ENCODE measurements at regions not wholly inside any gene's neighbourhood (a gene's known extent, or its start where the extent isn't known, plus 50 kb on each side); places are given as distances from the start of the nearest gene placed in this dataset.

- peak; percentile 68 for DNase-seq
- Histone ChIP-seq H3K4me3 (ENCODE audit: insufficient read depth, low read depth, low read length) (no peak overlapping the region), H3K36me3 (replicated peaks; ENCODE audit: control insufficient read depth, insufficient read depth, low read length) (no peaks in the 10 kb centered on the region), H3K27me3 (ENCODE audit: control insufficient read depth, insufficient read depth, low read length) (no peaks in the 10 kb centered on the region)
Observed at GRCh38 chr2:21422050-21422449, 298.3 kb downstream of the TDRD15 start.

GRCh38 chr2:21422724-21423522 lies 299.2 kb downstream of the TDRD15 start:
- no peak for DNase-seq
- Histone ChIP-seq H3K27me3 (ENCODE audit: control insufficient read depth, insufficient read depth, low read length) (no peaks in the 10 kb centered on the region), H3K4me3 (ENCODE audit: insufficient read depth, low read depth, low read length) (no peak overlapping the region), H3K36me3 (replicated peaks; ENCODE audit: control insufficient read depth, insufficient read depth, low read length) (no peaks in the 10 kb centered on the region)

GRCh38 chr2:21423854-21424253 lies 300.1 kb downstream of the TDRD15 start:
- Histone ChIP-seq H3K36me3 (replicated peaks; ENCODE audit: control insufficient read depth, insufficient read depth, low read length) (no peaks in the 10 kb centered on the region), H3K27me3 (ENCODE audit: control insufficient read depth, insufficient read depth, low read length) (no peaks in the 10 kb centered on the region), H3K4me3 (ENCODE audit: insufficient read depth, low read depth, low read length) (no peak overlapping the region)
- no peak for DNase-seq

- no peak overlapping the region for H3K4me3 ChIP-seq (ENCODE audit: insufficient read depth, low read depth, low read length)
- H3K36me3 ChIP-seq (replicated peaks; ENCODE audit: control insufficient read depth, insufficient read depth, low read length) = no peaks in the 10 kb centered on the region
- no peaks in the 10 kb centered on the region for H3K27me3 ChIP-seq (ENCODE audit: control insufficient read depth, insufficient read depth, low read length)
- DNase-seq = no peak
Observed at GRCh38 chr2:21424375-21424774, 300.6 kb downstream of the TDRD15 start.

GRCh38 chr2:21427606-21428005 lies 303.8 kb downstream of the TDRD15 start:
- DNase-seq = no peak
- Histone ChIP-seq H3K36me3 (replicated peaks; ENCODE audit: control insufficient read depth, insufficient read depth, low read length) (no peaks in the 10 kb centered on the region), H3K4me3 (ENCODE audit: insufficient read depth, low read depth, low read length) (no peak overlapping the region), H3K27me3 (ENCODE audit: control insufficient read depth, insufficient read depth, low read length) (no peaks in the 10 kb centered on the region)

GRCh38 chr2:21428754-21429153 lies 305.0 kb downstream of the TDRD15 start:
- Histone ChIP-seq H3K36me3 (replicated peaks; ENCODE audit: control insufficient read depth, insufficient read depth, low read length) (no peaks in the 10 kb centered on the region), H3K4me3 (ENCODE audit: insufficient read depth, low read depth, low read length) (no peak overlapping the region), H3K27me3 (ENCODE audit: control insufficient read depth, insufficient read depth, low read length) (no peaks in the 10 kb centered on the region)
- no peak for DNase-seq

GRCh38 chr2:21429747-21430146 lies 306.0 kb downstream of the TDRD15 start:
- H3K36me3 ChIP-seq (replicated peaks; ENCODE audit: control insufficient read depth, insufficient read depth, low read length) = no peaks in the 10 kb centered on the region
- H3K4me3 ChIP-seq (ENCODE audit: insufficient read depth, low read depth, low read length) = no peak overlapping the region
- H3K27me3 ChIP-seq (ENCODE audit: control insufficient read depth, insufficient read depth, low read length) = no peaks in the 10 kb centered on the region
- DNase-seq = no peak

- Histone ChIP-seq H3K27me3 (ENCODE audit: control insufficient read depth, insufficient read depth, low read length) (no peaks in the 10 kb centered on the region), H3K4me3 (ENCODE audit: insufficient read depth, low read depth, low read length) (no peak overlapping the region), H3K36me3 (replicated peaks; ENCODE audit: control insufficient read depth, insufficient read depth, low read length) (no peaks in the 10 kb centered on the region)
- DNase-seq = no peak
Observed at GRCh38 chr2:21431078-21431477, 307.3 kb downstream of the TDRD15 start.

- no peaks in the 10 kb centered on the region for H3K27me3 ChIP-seq (ENCODE audit: control insufficient read depth, insufficient read depth, low read length)
- no peaks in the 10 kb centered on the region for H3K36me3 ChIP-seq (replicated peaks; ENCODE audit: control insufficient read depth, insufficient read depth, low read length)
- H3K4me3 ChIP-seq (ENCODE audit: insufficient read depth, low read depth, low read length) = no peak overlapping the region
- DNase-seq = no peak
Observed at GRCh38 chr2:21438949-21439348, 315.2 kb downstream of the TDRD15 start.

GRCh38 chr2:21441442-21441841 lies 317.7 kb downstream of the TDRD15 start:
- Histone ChIP-seq H3K4me3 (ENCODE audit: insufficient read depth, low read depth, low read length) (no peak overlapping the region), H3K36me3 (replicated peaks; ENCODE audit: control insufficient read depth, insufficient read depth, low read length) (no peaks in the 10 kb centered on the region), H3K27me3 (ENCODE audit: control insufficient read depth, insufficient read depth, low read length) (no peaks in the 10 kb centered on the region)
- DNase-seq = no peak

- no peaks in the 10 kb centered on the region for H3K27me3 ChIP-seq (ENCODE audit: control insufficient read depth, insufficient read depth, low read length)
- no peaks in the 10 kb centered on the region for H3K36me3 ChIP-seq (replicated peaks; ENCODE audit: control insufficient read depth, insufficient read depth, low read length)
- H3K4me3 ChIP-seq (ENCODE audit: insufficient read depth, low read depth, low read length) = no peak overlapping the region
- no peak for DNase-seq
Observed at GRCh38 chr2:21443494-21444105, 319.8 kb downstream of the TDRD15 start.

- Histone ChIP-seq H3K27me3 (ENCODE audit: control insufficient read depth, insufficient read depth, low read length) (no peaks in the 10 kb centered on the region), H3K36me3 (replicated peaks; ENCODE audit: control insufficient read depth, insufficient read depth, low read length) (no peaks in the 10 kb centered on the region), H3K4me3 (ENCODE audit: insufficient read depth, low read depth, low read length) (no peak overlapping the region)
- DNase-seq = no peak
Observed at GRCh38 chr2:21449881-21450280, 326.1 kb downstream of the TDRD15 start.

GRCh38 chr2:21451403-21451802 lies 327.6 kb downstream of the TDRD15 start:
- DNase-seq = no peak
- H3K27me3 ChIP-seq (ENCODE audit: control insufficient read depth, insufficient read depth, low read length) = no peaks in the 10 kb centered on the region

GRCh38 chr2:21452263-21452662 lies 328.5 kb downstream of the TDRD15 start:
- no peaks in the 10 kb centered on the region for H3K27me3 ChIP-seq (ENCODE audit: control insufficient read depth, insufficient read depth, low read length)
- no peaks in the 10 kb centered on the region for H3K36me3 ChIP-seq (replicated peaks; ENCODE audit: control insufficient read depth, insufficient read depth, low read length)
- DNase-seq = no peak
- no peak overlapping the region for H3K4me3 ChIP-seq (ENCODE audit: insufficient read depth, low read depth, low read length)

More at GRCh38 chr2:21451403-21451802, 327.6 kb downstream of the TDRD15 start:
- no peak overlapping the region for H3K4me3 ChIP-seq (ENCODE audit: insufficient read depth, low read depth, low read length)
- no peaks in the 10 kb centered on the region for H3K36me3 ChIP-seq (replicated peaks; ENCODE audit: control insufficient read depth, insufficient read depth, low read length)

GRCh38 chr2:21452678-21453077 lies 328.9 kb downstream of the TDRD15 start:
- H3K27me3 ChIP-seq (ENCODE audit: control insufficient read depth, insufficient read depth, low read length) = no peaks in the 10 kb centered on the region
- no peaks in the 10 kb centered on the region for H3K36me3 ChIP-seq (replicated peaks; ENCODE audit: control insufficient read depth, insufficient read depth, low read length)
- no peak overlapping the region for H3K4me3 ChIP-seq (ENCODE audit: insufficient read depth, low read depth, low read length)
- DNase-seq = peak; percentile 1

All from H7 (cell line).